HG02623 (cell line): ENCODE measurements at regions not wholly inside any gene's neighbourhood (a gene's known extent, or its start where the extent isn't known, plus 50 kb on each side); places are given as distances from the start of the nearest gene placed in this dataset.
"Not testable (repeated sequence)": the region's sequence is repeated elsewhere in the genome, so short reads cannot be mapped to it uniquely, and the experiment has no call there.

Source experiments
- ATAC-seq: cut with Tn5 transposase; IDR thresholded peaks from one replicate; pipeline ENCODE4 v1.9.1; 2021; ENCODE audit warnings: moderate library complexity; ENCODE audit not compliant: unreplicated experiment

DNA sequence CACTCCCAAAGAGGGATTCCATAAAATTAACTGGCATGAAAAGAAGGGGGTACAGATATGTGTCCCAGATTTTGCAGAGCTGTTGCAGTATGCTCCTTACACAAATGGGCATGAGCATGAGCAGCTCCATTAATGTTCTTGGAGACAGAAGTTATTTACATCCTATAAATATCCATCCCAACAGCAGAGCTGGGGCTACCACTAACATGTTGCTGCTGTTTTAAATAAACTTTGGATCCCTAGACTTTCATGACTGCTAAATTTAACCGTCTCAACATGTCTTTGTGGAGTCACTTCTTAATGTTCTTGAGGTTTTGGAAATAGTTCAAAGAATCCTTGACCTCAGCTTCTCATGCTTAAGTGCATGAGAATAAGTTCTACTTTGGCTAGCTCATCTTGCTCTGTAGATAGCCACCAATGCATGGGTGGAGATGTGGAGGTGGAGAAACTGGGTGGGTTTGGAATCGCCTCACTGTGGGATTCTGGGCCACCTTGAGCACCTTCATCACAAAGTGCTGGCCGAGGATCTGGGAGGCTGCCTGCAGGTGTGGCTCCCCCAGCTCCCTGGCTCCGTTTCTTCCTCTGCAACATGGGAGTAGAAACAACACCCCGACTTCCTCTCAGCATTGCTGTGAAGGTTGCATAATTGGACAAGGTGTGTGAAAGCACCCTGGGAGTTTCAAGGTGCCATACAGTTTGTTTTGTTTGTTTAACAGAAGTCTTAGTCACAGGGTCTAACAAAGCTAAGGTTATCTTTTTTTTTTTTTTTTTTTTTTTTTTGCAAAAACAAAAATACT is 307.2 kb downstream of the MYCN start:
- ATAC-seq: no peak

DNA sequence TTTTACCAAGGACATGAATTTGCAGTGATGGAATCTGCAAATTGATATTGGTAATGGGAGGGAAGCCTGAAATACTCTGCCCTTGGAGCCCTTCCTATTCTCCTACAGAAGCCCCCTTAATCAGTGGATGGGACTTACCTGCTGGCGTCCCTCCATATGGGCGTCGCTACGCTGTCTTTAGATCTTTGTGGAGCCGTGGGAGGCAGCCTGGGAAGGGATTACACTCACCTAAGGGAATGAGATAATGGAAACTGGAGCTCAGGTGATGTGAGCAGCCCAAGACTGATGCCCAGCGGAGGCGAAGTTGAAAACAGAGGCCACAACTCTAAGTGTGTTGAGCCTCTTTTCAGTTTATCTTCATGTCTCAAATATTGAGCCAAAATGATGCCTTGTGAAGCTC is 306.6 kb downstream of the MYCN start:
- ATAC-seq: no peak

DNA sequence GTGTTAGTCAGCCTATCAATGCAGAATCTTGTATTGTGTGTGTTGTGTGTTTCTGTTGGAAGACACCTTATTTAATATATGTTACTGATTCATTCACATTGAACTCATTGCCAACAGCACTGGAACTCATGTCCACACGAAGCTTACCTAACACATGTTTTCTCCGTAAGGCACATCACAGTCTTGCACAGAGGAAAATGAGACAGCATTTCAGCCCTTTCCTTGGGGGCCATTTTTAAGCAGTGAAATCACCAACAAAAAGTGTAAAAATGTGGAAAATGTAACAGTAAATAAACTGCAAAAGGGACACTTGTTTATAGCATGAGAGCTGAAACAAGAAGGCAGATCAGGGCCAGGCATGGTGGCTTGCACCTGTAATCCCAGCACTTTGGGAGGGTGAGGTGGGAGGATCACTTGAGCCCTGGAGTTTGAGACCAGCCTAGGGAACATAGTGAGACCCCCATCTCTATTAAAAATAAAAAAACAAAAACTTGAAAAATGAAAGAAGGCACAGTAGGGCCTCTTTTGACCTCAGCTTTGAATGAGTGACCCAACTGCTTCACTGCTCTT is 306.0 kb downstream of the MYCN start:
- ATAC-seq: no peak

DNA sequence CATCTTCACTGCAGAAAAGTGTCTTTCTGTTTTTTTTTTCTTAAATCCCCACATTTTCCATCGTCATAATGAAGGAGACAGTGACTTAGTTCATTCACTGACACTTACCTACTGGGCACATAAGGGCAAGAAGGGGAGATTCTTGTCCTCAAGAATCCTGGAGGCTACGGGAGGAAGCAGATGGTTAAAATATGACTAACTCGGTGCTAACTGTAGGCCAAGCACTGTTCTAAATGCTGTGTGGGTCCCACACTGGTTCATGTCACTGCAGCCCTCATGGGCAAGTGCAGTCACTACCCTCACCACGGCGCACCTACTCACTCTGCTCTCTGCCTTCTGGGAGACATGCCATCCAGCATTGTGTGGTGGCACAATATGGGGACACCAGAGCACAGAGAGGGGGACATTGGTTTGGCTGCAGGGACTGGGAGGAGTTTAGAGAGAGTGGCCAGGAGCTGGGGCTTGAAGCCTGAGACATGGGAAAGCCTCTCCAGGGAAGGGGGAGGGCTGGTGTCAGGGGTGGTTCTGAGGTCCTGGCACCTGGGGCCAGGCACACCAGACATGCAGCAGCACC is 305.2 kb downstream of the MYCN start:
- no peak for ATAC-seq

DNA sequence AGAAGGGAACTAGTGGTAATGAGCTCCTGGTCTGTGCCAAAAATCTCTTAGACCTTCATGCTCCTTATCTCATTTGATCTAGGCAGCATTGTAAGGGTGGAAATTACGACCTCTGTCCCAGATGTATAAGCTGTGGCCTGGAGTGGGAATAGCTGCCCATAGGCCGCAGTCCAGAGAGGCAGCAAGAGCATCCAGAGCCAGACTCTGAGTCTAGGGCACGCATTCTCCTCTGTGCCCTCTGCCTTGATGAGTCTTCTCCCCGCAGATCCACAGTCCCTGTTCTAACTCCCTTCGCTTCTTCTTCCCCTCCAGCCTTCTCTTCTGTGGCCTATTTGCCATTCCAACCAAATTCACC is 304.6 kb downstream of the MYCN start:
- no peak for ATAC-seq

DNA sequence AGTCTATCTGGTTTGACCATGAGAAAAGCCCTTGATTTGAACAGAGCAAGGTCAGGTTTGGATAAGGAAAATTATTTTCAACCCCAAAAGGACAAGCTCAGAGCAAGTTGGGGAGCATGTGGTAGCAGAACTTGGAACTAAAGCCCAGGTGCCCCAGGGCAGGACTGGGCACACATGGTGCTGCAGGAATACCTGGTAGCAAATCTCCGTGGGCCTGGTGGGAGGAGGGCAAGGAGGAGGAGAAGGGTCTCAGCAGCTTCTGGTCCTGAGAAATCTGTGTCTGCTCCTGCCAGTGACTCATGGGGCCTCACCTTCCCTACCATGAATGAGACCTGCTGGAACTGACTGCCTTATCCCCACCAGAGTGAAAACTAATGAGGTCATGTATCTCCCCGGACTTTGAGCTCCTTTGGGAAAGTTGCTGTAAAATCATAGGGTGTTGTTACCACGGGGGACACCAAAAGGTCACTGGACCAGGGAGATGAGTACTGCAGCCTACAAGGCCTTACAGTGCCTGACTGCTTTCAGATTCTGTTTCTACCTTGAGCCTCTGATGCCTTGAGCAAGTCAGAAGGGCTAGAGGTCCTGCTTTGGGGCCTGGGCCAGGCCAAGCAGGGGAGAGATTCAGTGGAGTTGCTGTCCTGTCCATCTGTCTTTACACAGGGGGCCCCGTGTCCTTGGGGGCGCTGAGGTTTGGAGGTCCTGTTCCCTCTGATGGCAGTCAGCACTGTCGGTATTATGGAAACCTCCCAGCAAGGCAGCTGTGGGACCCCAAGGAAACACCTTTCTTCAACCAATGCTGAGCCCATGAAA is 304.0 kb downstream of the MYCN start:
- ATAC-seq: no peak

DNA sequence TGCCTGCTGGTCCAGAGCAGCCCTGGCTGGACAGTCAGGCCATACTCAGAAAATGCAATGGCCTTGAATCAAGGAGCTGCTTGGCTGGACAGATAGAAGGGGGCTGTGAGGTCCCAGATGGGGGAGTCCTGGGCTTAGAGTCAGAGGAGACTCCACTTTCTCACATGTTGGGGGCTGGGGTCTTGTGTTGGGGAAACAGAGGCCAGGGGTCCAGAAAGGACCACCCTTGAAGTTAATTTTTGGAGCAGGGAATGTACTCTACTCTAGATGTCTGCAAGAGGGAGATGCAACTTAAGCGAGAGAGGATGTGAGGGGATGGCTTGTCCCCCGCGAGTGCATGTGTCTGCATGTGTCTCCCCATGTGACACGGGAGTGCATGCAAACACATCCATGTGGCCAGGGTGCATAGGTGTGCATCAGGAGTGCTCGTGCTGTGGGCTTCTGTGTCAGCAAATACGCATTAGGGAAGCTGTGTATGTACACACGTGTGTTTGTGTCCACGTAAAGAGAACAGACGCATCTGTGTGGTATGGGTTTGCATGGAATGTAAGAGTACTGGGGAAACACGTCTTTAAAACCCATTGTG is 303.2 kb downstream of the MYCN start:
- no peak for ATAC-seq

DNA sequence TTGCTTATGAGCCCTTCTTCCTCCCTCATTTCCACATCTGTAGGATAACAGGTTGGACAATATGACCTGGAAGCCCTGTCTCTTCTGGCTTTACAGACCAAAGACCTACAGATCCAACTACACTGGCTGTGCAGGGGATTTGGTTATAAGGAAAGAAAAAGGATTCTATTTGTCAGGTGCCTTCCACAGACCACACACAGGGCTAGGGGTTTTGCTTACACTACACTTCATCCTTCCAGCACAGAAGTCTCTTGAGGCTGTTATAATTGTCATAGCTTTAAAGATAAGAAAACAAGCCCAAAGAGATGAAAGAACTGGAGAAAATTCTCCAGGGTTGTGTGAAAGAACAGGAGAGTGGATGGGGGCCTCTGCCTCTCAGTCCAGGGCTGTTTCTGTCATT is 302.6 kb downstream of the MYCN start:
- no peak for ATAC-seq

DNA sequence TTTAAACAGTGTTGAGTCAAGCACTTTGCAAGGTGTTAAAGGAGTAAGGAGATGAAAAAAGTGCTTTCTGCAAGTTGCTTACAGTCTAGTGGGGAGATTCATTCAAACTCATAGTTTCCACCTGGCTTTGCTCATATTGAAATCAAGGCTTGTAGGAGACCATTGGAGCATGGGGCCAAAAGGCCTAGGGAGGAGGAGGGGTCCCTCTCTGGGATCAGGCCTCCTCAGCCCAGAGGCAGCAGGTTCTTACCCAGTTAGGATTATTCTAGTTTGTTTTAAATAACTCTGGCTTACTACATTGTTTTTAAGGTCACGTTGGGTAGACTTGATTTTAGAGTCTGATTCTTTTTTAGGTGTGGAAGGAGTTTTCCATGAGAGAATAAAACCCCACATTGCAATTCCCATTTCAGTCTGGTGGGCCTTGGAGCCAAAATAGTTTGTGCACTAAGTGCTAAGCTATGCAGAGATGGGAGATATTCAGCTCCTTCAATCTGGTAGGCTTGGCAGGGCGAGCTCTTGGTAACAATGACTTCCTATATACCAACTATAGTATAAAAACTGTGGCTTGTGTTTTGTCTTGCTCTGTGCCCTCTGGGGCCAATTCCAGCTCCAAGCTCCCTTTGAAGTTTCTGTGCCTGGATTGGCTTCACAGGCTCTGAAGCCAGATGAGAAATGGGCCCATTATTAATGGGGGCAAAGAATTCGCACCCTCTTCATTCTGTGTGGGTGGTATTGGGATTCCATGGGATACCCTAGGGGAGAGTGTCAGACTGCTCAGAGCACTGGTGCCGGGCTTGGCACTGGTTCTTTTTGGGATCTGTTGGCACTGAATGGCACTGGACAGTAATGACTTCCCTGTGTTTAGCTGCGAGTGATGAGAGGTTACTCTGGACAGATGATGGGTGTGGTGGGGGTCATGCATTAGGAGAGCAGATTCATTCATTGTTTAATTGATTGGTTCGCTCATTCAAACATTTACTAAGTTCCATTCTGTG is 301.1 kb downstream of the MYCN start:
- no peak for ATAC-seq

DNA sequence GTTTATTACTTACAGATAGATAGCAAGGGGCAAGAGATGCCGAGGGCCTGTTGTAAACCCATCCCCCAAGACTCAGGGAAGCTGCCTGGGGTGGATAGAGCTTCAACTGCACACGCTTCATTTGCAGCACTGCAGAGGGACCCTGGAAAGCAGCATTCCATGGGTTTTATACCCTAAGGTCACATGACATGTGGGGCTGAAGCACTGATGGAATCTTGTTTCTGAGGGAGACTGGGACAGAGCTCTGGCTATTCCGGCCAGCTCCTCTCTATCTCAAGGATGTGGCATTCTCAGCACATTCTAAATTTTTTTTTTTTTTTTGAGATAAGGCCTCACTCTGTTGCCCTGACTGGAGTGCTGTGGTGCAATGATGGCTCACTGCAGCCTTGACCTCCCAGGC is 300.1 kb downstream of the MYCN start:
- ATAC-seq: no peak

DNA sequence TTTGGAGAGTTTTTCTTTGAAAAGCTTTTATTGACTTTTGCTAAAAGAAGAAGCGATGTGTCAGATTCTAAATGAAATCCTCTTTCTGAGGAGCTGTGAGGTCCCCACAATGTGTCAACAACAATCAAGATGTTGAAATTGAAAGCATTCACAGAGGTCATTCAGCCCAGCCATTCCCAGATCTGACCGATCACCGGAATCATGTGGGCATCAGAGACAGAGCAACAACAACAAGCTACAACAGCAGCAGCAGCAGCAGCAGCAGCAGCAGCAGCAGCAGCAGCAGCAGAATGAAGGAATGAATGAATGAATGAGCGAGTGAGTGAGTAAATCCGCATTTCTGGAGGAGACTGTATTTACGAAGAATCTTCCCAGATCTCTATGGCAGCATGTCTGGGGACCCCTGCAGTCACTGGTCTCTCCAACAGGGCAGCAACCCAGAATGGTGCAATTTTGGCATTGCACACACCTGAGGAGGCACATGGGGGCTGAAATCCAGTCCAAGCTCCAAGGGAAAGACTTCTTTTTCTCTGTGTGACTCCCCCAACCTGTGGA is 299.0 kb downstream of the MYCN start:
- ATAC-seq: no peak

DNA sequence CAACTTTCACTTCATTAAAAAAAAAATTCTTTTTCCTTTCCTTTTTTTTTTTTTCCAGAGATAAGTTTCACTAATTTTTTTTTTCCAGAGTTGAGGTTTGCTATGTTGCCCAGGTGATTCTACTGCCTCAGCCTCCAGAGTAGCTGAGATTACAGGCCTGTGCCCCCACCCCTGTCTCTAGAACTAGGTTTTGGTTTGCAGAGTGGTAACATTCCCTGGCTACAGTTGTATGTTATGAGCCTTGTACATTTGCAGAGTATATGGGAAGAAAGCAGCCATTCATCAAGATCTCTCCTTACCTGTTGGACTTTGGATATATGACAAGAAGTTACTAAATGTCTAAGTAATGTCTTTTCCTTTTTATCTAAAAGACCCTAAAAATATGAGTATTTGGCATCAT is 298.4 kb downstream of the MYCN start:
- no peak for ATAC-seq

DNA sequence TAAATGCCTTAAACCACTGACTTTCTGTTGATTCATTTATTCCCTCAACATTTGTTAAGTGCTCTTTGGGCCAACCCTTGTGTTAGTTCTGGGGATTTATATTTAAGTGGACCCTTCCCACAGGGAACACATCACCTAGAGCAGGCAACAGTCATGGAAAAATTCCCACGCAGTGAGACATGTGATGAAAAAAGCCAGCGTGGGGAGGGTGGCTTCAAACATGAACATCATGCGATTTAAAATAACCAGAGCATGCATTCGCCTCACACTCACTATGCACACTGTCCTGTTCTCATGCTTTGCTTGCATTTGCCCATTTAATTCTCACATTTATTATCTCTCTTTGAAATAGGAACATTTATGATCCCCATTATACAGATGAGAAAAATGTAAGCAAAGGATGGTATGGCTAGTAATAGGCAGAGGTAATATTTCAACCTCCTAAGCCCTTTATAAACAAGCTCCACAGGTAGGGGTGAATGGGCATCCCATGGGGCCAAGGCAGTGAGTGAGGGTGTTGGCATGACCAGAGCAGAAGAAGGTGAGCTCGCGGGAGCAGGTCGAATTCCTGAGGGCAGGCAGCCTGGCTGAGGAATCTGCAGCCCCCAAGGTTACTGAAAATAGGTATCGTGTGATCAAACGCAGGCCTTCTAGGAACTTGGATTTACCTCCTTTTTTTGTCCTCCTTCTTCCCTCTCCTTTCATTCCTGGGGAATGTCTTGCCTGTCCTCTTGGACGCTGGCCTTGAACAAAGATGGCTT is 297.8 kb downstream of the MYCN start:
- ATAC-seq: no peak

DNA sequence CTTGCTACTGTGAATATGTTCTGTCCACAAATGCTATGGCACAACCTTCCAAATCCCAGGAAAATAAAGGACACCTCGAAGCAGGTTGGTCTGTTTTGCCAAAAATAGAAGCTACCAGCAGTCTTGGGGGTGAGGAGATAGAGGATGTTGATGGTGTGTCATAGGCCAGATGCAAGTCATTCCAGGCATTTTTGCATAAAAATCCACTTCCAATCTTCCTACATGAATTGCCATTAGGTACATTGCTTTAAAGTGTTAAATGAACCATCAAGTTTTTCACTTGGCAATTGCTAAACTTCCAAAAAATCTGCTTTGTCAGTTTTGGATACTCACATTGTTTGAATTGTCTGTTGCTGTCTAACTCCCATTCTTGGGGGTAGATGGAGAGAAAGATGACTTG is 295.4 kb downstream of the MYCN start:
- no peak for ATAC-seq

DNA sequence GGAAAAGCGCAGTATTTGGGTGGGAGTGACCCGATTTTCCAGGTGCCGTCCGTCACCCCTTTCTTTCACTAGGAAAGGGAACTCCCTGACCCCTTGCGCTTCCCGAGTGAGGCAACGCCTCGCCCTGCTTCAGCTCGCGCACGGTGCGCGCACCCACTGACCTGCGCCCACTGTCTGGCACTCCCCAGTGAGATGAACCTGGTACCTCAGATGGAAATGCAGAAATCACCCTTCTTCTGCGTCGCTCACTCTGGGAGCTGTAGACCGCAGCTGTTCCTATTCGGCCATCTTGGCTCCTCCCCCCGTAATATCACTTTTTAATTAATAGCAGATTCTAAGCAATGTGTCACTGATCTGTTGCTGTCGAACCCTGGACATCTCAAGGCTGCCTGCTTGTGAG is 294.9 kb downstream of the MYCN start:
- not testable (repeated sequence) for ATAC-seq

DNA sequence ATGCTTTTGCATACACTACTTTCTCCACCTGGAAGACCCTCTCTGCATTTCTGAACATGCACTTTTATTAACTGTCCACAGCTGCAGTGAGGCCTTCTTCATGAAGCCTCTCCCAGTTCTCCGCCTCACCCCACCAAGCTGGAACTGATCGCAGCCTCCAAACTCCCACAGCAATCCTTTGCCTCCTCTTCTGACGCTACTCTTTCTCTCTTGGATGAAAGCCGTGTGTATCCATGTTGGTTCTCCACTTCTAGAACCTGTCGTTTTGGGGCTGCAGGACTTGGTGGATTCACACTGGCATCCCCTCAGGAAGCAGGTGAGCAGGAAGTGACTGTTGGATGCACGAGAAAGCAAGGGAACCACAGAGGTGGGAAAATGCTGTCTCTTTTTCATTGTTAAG is 288.6 kb downstream of the MYCN start:
- ATAC-seq: no peak

DNA sequence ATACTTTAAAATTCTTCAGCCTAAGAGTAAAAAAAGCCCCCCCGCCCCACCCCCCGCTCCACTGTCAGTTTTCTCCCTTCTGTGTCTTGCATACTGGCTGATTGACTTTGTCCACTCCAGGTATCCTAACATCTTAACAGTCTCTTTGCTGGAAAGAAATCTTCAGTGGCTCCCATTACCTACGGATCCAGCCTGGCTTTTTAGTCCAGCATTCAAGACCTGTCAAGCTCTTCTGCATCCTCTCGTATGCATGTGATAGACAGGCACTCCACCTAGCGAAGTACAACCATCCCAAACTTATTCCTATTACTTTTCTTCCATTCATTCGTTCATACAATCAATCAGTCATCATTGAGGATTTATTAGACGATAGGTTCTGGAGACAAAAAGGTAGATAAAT is 288.1 kb downstream of the MYCN start:
- no peak for ATAC-seq

DNA sequence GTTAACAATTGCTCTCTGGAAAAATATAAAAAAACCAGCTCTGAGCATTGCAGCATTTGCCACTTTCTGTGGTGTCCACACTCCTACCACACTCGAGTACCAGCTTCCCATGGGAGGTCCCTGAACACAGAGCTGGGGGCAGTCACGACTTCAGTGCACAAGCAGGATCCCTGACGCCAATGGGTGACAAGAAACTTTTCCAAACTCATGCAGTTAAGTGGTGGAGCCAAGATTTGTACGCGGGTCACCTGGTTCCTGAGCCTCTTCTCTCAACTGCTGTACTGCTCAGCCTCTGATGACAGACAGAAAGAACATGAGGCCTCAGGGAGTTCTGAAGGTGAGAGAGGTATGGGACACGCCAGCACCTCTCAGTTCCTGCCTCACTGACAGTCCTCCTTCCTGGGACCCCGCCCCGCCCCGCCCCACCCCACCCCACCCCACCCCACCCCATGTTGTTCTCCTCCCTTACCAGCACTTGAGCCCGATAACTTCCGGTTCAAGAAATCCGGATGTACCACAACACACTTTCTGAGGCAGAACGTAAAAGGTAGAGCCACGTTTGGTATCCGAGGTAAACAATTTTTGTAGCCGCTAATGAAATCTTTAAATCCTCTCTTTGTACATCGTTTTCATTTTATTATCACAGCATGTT is 287.6 kb downstream of the MYCN start:
- ATAC-seq: no peak
